ENCODE measurements at regions not wholly inside any gene's neighbourhood (a gene's known extent, or its start where the extent isn't known, plus 50 kb on each side); places are given as distances from the start of the nearest gene placed in this dataset.
"Not testable (repeated sequence)": the region's sequence is repeated elsewhere in the genome, so short reads cannot be mapped to it uniquely, and the experiment has no call there.

- H3K18ac ChIP-seq (ENCODE audit: extremely low read depth, low read length); H2BK20ac ChIP-seq (ENCODE audit: low read length); POLR2A ChIA-PET (ENCODE audit: partially characterized antibody); H2AFZ ChIP-seq (ENCODE audit: low read length); H3K56ac ChIP-seq (replicated peaks; ENCODE audit: insufficient read length, low read depth, low read length); H4K8ac ChIP-seq (ENCODE audit: extremely low read depth, insufficient read depth, low read length); H3K23me2 ChIP-seq (ENCODE audit: low read depth, low read length); H3K79me1 ChIP-seq (ENCODE audit: low read depth, low read length); H3K36me3 ChIP-seq (ENCODE audit: control insufficient read depth in 2 of 4, insufficient read depth in 4 of 4, low read length in 3 of 4); CTCF ChIA-PET (ENCODE audit: partially characterized antibody); H3K23ac ChIP-seq (ENCODE audit: insufficient read length); H3K4ac ChIP-seq (replicated peaks; ENCODE audit: insufficient read length, low read depth, low read length); H2AK5ac ChIP-seq (ENCODE audit: low read depth, low read length); H4K20me1 ChIP-seq (replicated peaks in 1 of 2; ENCODE audit: control insufficient read depth in 1 of 2, insufficient read depth in 2 of 2, low read length in 2 of 2); H3K79me2 ChIP-seq (ENCODE audit: control insufficient read depth in 1 of 2, insufficient read depth in 2 of 2, low read length in 2 of 2); H3K27me3 ChIP-seq (replicated peaks in 1 of 4; ENCODE audit: control insufficient read depth in 3 of 4, extremely low read depth in 1 of 4, insufficient read depth in 3 of 4, low read length in 3 of 4); H3K14ac ChIP-seq (ENCODE audit: insufficient read length); H2BK12ac ChIP-seq (ENCODE audit: low read depth, low read length); H2BK5ac ChIP-seq (ENCODE audit: low read depth, low read length); H4K5ac ChIP-seq (ENCODE audit: insufficient read length, low read depth, low read length); DNase-seq (ENCODE audit: low read depth in 1 of 2, low spot score in 2 of 2); H3K4me2 ChIP-seq (ENCODE audit: insufficient read depth in 1 of 2, low read depth in 2 of 2, low read length in 2 of 2); H2BK15ac ChIP-seq (ENCODE audit: low read length); H3K4me3 ChIP-seq (ENCODE audit: extremely low read depth in 1 of 4, insufficient read depth in 2 of 4, low read depth in 3 of 4, low read length in 4 of 4); H2BK120ac ChIP-seq (replicated peaks; ENCODE audit: low read depth, low read length); H3K27ac ChIP-seq (ENCODE audit: low read depth, low read length); H3K4me1 ChIP-seq (replicated peaks in 1 of 4; ENCODE audit: control insufficient read depth in 3 of 4, insufficient read depth in 4 of 4, low read length in 3 of 4); H3K9me3 ChIP-seq (ENCODE audit: insufficient read depth in 2 of 2, low read depth in 1 of 2, low read length in 1 of 2); H3K9ac ChIP-seq (replicated peaks in 1 of 4; ENCODE audit: extremely low read depth in 1 of 4, low read depth in 3 of 4, low read length in 3 of 4); FAIRE-seq; H4K91ac ChIP-seq (replicated peaks; ENCODE audit: insufficient read length, low read length): not testable (repeated sequence)
- WGBS, 2 experiments (ENCODE audit: extremely low coverage in 1 of 2, insufficient coverage in 1 of 2, insufficient read length in 1 of 2, insufficient replicate concordance in 2 of 2, low coverage in 1 of 2, low lambda C conversion rate in 2 of 2, missing lambda C conversion rate in 1 of 2) = 97% methylated on average over 24 of the region's 28 CpGs; no CpG with 5 or more reads in 1 of the 2 experiments
Measured at GRCh38 chr13:54829391-54830068, 1800.9 kb downstream of the OLFM4 start.

Measured in H1 (cell line).